ENCODE measurements at regions not wholly inside any gene's neighbourhood (a gene's known extent, or its start where the extent isn't known, plus 50 kb on each side); places are given as distances from the start of the nearest gene placed in this dataset.

GRCh38 chr9:78682216-78682615, 385.3 kb downstream of the PSAT1 start:
- intact Hi-C loops (cut with micrococcal nuclease; ENCODE audit: unreplicated experiment): no loop called here
- TF ChIP-seq CTCF (IDR thresholded peaks at IDR 0.05; ENCODE audit: unreplicated experiment): no peak
- H3K4me3 Mint-ChIP-seq (ENCODE audit: low read depth, unreplicated experiment): no peak overlapping the region
- no peaks in the 10 kb centered on the region for H3K27me3 Mint-ChIP-seq (ENCODE audit: unreplicated experiment)
- no peak for DNase-seq
- no peaks in the 10 kb centered on the region for H3K36me3 Mint-ChIP-seq (ENCODE audit: insufficient read depth, unreplicated experiment)
- no TSS peak for BruUV-seq (replicated peaks)
- H3K27ac Mint-ChIP-seq (ENCODE audit: unreplicated experiment): no peak overlapping the region
- CTCF ChIA-PET: no interaction called here
- no peaks in the 10 kb centered on the region for H3K4me1 Mint-ChIP-seq (ENCODE audit: low read depth, unreplicated experiment)
- H3K9me3 Mint-ChIP-seq (ENCODE audit: low read depth, unreplicated experiment): no peaks in the 10 kb centered on the region

- Mint-ChIP-seq H3K4me1 (ENCODE audit: low read depth, unreplicated experiment) (no peaks in the 10 kb centered on the region), H3K27me3 (ENCODE audit: unreplicated experiment) (no peaks in the 10 kb centered on the region), H3K36me3 (ENCODE audit: insufficient read depth, unreplicated experiment) (no peaks in the 10 kb centered on the region), H3K9me3 (ENCODE audit: low read depth, unreplicated experiment) (no peaks in the 10 kb centered on the region), H3K4me3 (ENCODE audit: low read depth, unreplicated experiment) (no peak overlapping the region), H3K27ac (ENCODE audit: unreplicated experiment) (no peak overlapping the region)
- no peak for DNase-seq
- no TSS peak for BruUV-seq (replicated peaks)
- CTCF ChIA-PET: interaction anchor here (0.6 kb wide), 1 partner anchor 109 kb away, joined by 3 read pairs; no protein-coding TSS in a partner anchor
- no peak for TF ChIP-seq CTCF (IDR thresholded peaks at IDR 0.05; ENCODE audit: unreplicated experiment)
- intact Hi-C loops (cut with micrococcal nuclease; ENCODE audit: unreplicated experiment): no loop called here
Measured at GRCh38 chr9:78685471-78685870, 388.5 kb downstream of the PSAT1 start.

GRCh38 chr9:78688796-78689195, 391.9 kb downstream of the PSAT1 start:
- Mint-ChIP-seq H3K27ac (ENCODE audit: unreplicated experiment) (no peak overlapping the region), H3K9me3 (ENCODE audit: low read depth, unreplicated experiment) (peaks cover 5% of the 10 kb centered on the region), H3K4me3 (ENCODE audit: low read depth, unreplicated experiment) (no peak overlapping the region), H3K4me1 (ENCODE audit: low read depth, unreplicated experiment) (no peaks in the 10 kb centered on the region), H3K36me3 (ENCODE audit: insufficient read depth, unreplicated experiment) (no peaks in the 10 kb centered on the region), H3K27me3 (ENCODE audit: unreplicated experiment) (no peaks in the 10 kb centered on the region)
- BruUV-seq (replicated peaks): no TSS peak
- intact Hi-C loops (cut with micrococcal nuclease; ENCODE audit: unreplicated experiment): no loop called here
- CTCF ChIA-PET: no interaction called here
- DNase-seq: no peak
- no peak for TF ChIP-seq CTCF (IDR thresholded peaks at IDR 0.05; ENCODE audit: unreplicated experiment)

- Mint-ChIP-seq H3K4me3 (ENCODE audit: low read depth, unreplicated experiment) (no peak overlapping the region), H3K27ac (ENCODE audit: unreplicated experiment) (no peak overlapping the region), H3K4me1 (ENCODE audit: low read depth, unreplicated experiment) (no peaks in the 10 kb centered on the region), H3K27me3 (ENCODE audit: unreplicated experiment) (no peaks in the 10 kb centered on the region), H3K9me3 (ENCODE audit: low read depth, unreplicated experiment) (peaks cover 5% of the 10 kb centered on the region), H3K36me3 (ENCODE audit: insufficient read depth, unreplicated experiment) (no peaks in the 10 kb centered on the region)
- CTCF ChIA-PET: interaction anchor here (0.7 kb wide), 1 partner anchor 529 kb away, joined by 3 read pairs; no protein-coding TSS in a partner anchor
- no TSS peak for BruUV-seq (replicated peaks)
- intact Hi-C loops (cut with micrococcal nuclease; ENCODE audit: unreplicated experiment): no loop called here
- no peak for TF ChIP-seq CTCF (IDR thresholded peaks at IDR 0.05; ENCODE audit: unreplicated experiment)
- DNase-seq: no peak
Measured at GRCh38 chr9:78691542-78691941, 394.6 kb downstream of the PSAT1 start.
